Astrocyte (in vitro differentiated cells and primary cell): ENCODE measurements at regions not wholly inside any gene's neighbourhood (a gene's known extent, or its start where the extent isn't known, plus 50 kb on each side); places are given as distances from the start of the nearest gene placed in this dataset.

Experiments used
- EZH2 ChIP-seq: IDR thresholded peaks from 2 replicates; pipeline ENCODE4 v1.6.1; 2012; ENCODE audit warnings: mild to moderate bottlenecking, low read length, inconsistent platforms; ENCODE audit not compliant: insufficient read depth
- TF ChIP-seq, protein P1 (sequence below): IDR thresholded peaks from 2 replicates; pipeline ENCODE4 v1.5.1; 2011; ENCODE audit warnings: low read depth, mild to moderate bottlenecking, inconsistent platforms, low read length, moderate library complexity; ENCODE audit not compliant: insufficient read depth

DNA sequence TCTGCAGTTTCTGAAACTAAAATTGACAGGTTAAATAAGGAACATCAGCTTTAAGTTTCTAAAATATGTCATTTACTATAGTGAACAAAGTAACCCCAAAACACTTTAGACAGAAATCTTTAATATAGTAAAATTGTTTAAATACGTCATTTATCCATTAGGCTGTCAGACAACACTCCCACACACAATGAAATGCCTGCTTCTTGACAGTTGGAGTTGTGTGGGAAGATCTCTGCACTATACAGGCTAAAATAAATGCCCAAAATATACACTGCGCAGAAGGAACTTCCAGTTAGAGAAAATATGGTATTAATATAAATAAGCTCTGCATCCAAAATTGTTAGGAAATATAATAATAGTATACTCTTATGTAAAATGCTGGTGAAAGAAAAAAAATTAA is 794.4 kb downstream of the CDH18 start:
- TF ChIP-seq, protein P1, sequence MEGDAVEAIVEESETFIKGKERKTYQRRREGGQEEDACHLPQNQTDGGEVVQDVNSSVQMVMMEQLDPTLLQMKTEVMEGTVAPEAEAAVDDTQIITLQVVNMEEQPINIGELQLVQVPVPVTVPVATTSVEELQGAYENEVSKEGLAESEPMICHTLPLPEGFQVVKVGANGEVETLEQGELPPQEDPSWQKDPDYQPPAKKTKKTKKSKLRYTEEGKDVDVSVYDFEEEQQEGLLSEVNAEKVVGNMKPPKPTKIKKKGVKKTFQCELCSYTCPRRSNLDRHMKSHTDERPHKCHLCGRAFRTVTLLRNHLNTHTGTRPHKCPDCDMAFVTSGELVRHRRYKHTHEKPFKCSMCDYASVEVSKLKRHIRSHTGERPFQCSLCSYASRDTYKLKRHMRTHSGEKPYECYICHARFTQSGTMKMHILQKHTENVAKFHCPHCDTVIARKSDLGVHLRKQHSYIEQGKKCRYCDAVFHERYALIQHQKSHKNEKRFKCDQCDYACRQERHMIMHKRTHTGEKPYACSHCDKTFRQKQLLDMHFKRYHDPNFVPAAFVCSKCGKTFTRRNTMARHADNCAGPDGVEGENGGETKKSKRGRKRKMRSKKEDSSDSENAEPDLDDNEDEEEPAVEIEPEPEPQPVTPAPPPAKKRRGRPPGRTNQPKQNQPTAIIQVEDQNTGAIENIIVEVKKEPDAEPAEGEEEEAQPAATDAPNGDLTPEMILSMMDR, result no peak
- TF ChIP-seq EZH2, result no peak
